Adrenal gland (tissue), 9 donors: ENCODE measurements at regions not wholly inside any gene's neighbourhood (a gene's known extent, or its start where the extent isn't known, plus 50 kb on each side); places are given as distances from the start of the nearest gene placed in this dataset.

Experiments used
- DNase-seq, 7 donors: peaks; one replicate each; pipeline ENCODE4 v3.0.0-alpha.2; 2019 to 2020
- H3K27ac ChIP-seq, 5 donors: fragments of 200-600 bp; sonication (generic) in 4 of 5; 1 replicate in 3 of 5; 2 replicates in 2 of 5; pipeline versions ENCODE4 v1.5.1 to v1.8.0; 2016 to 2020; ENCODE audit warnings: mild to moderate bottlenecking in 1 of 5
- H3K27me3 ChIP-seq: fragments of 200-600 bp; 2 replicates; pipeline ENCODE4 v1.8.0; 2021
- H3K36me3 ChIP-seq, 2 donors: fragments of 200-600 bp; replicated peaks in 1 of 2; 1 replicate in 1 of 2; 2 replicates in 1 of 2; pipeline versions ENCODE4 v1.5.1 to v1.8.0; 2018 to 2022
- H3K4me1 ChIP-seq, 2 donors: fragments of 200-600 bp; replicated peaks in 1 of 2; 1 replicate in 1 of 2; 2 replicates in 1 of 2; pipeline versions ENCODE4 v1.5.1 to v1.8.0; 2018 to 2021
- H3K4me3 ChIP-seq, 4 donors: fragments of 200-600 bp; sonication (generic) in 3 of 4; one replicate each; pipeline ENCODE4 v1.5.1; 2016 to 2018
- H3K9me3 ChIP-seq, 3 donors: fragments of 200-600 bp; sonication (generic) in 1 of 3; replicated peaks in 1 of 3; 1 replicate in 2 of 3; 2 replicates in 1 of 3; pipeline versions ENCODE4 v1.5.1 to v1.8.0; 2016 to 2021
- CTCF ChIP-seq, 6 experiments: fragments of 450-650 bp in 4 of 6; fragments of 200-600 bp in 2 of 6; sonication (generic) in 1 of 6; IDR thresholded peaks; 1 replicate in 5 of 6; 2 replicates in 1 of 6; pipeline versions ENCODE4 v1.5.1 to v1.8.0; 2016 to 2021; ENCODE audit warnings: antibody characterized with exemption in 6 of 6, mild to moderate bottlenecking in 2 of 6, moderate library complexity in 1 of 6
- POLR2A ChIP-seq, 2 donors: fragments of 450-650 bp; IDR thresholded peaks; one replicate each; pipeline ENCODE4 v1.6.1; 2017; ENCODE audit warnings: antibody characterized with exemption in 2 of 2, mild to moderate bottlenecking in 2 of 2, moderate library complexity in 1 of 2
- WGBS, 4 donors: extraction: QIAGEN DNeasy Blood & Tissue Kit in 2 of 4; methylation state at CpG; one replicate each; pipeline versions ENCODE4 v1.1.5 to v1.1.7; 2013 to 2017; 5-methylcytosine and 5-hydroxymethylcytosine counted together
- intact Hi-C, 2 donors: fragments of 100-400 bp; cut with DNase I; formaldehyde crosslinking; loops; one replicate each; pipeline versions ENCODE4 v1.14.1 to v1.15.0; 2022 to 2023
- donor health status: healthy with polysubstance abuse.
- donor health status: Bipolar disorder and iron deficiency.
- donor health status: DM: yes; HTN: yes; CAD: no.
- donor health status: DM: no; HTN: no; CAD: no.
- donor health status: DM: no; HTN: no; CAD: no.

- intact Hi-C loops: no loop called here
- H3K27me3 ChIP-seq: no peaks in the 10 kb centered on the region
- no peaks in the 10 kb centered on the region for H3K9me3 ChIP-seq
- DNase-seq: no peak
- no peak overlapping the region for H3K27ac ChIP-seq
- no peaks in the 10 kb centered on the region for H3K4me1 ChIP-seq
- WGBS, 4 donors: 54 to 72% (median 62%) methylated on average over 3 of the region's 3 CpGs
- H3K4me3 ChIP-seq: no peak overlapping the region
- no peaks in the 10 kb centered on the region for H3K36me3 ChIP-seq
- TF ChIP-seq POLR2A (IDR thresholded peaks at IDR 0.05) (no peak), CTCF (IDR thresholded peaks at IDR 0.05) (no peak)
Observed at GRCh38 chr10:128879030-128879429, 588.0 kb upstream of the MGMT start.

- 58 to 85% (median 72%) methylated on average over 4 of the region's 4 CpGs for WGBS, 4 donors
- Histone ChIP-seq H3K27me3 (no peaks in the 10 kb centered on the region), H3K9me3 (no peaks in the 10 kb centered on the region), H3K4me3 (no peak overlapping the region), H3K27ac (no peak overlapping the region), H3K4me1 (no peaks in the 10 kb centered on the region), H3K36me3 (no peaks in the 10 kb centered on the region)
- no peak for TF ChIP-seq CTCF (IDR thresholded peaks at IDR 0.05)
- TF ChIP-seq POLR2A (IDR thresholded peaks at IDR 0.05): no peak
- intact Hi-C loops: no loop called here
- no peak for DNase-seq
Observed at GRCh38 chr10:128879441-128880140, 587.5 kb upstream of the MGMT start.

GRCh38 chr10:128880159-128880725 lies 586.8 kb upstream of the MGMT start:
- H3K4me1 ChIP-seq: no peaks in the 10 kb centered on the region
- no peak for TF ChIP-seq CTCF (IDR thresholded peaks at IDR 0.05)
- WGBS, 4 donors: 56 to 66% (median 63%) methylated on average over 4 of the region's 4 CpGs
- no peaks in the 10 kb centered on the region for H3K36me3 ChIP-seq
- H3K27me3 ChIP-seq: no peaks in the 10 kb centered on the region
- DNase-seq: no peak
- H3K4me3 ChIP-seq: no peak overlapping the region
- intact Hi-C loops: no loop called here
- H3K27ac ChIP-seq: no peak overlapping the region
- H3K9me3 ChIP-seq: no peaks in the 10 kb centered on the region

- Histone ChIP-seq H3K27me3 (no peaks in the 10 kb centered on the region), H3K4me3 (no peak overlapping the region), H3K4me1 (no peaks in the 10 kb centered on the region), H3K9me3 (no peaks in the 10 kb centered on the region), H3K27ac (no peak overlapping the region), H3K36me3 (no peaks in the 10 kb centered on the region)
- DNase-seq: no peak
- 81 to 87% (median 83%) methylated on average over 3 of the region's 3 CpGs for WGBS, 4 donors
- TF ChIP-seq POLR2A (IDR thresholded peaks at IDR 0.05): no peak
- no peak for TF ChIP-seq CTCF (IDR thresholded peaks at IDR 0.05)
- intact Hi-C loops: no loop called here
Observed at GRCh38 chr10:128881086-128881485, 586.0 kb upstream of the MGMT start.
